Amniotic epithelial cell (primary cell): ENCODE measurements at regions not wholly inside any gene's neighbourhood (a gene's known extent, or its start where the extent isn't known, plus 50 kb on each side); places are given as distances from the start of the nearest gene placed in this dataset.
"Not testable (repeated sequence)": the region's sequence is repeated elsewhere in the genome, so short reads cannot be mapped to it uniquely, and the experiment has no call there.

Source experiments
- DNase-seq: peaks from one replicate; pipeline ENCODE4 v3.0.0-alpha.2; 2010; ENCODE audit warnings: low read depth

DNA sequence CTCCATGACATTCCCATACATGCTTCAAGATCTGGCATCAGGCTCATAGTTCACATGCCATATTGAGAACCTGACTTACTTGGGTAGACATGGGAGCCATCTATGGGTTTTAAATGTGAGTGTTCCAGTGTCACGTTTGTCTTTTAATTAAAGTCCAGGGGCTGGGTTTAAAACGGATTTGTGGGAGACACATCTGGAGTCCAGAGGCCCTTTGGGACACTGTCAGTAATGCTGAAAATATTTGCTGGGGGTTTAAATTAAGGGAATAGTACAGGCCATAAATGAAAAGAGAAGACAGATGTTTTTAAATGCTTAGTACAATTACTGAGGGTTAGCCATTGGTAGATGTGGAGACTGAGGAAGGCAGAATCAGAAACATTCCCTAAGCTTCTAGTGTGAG lies 478.0 kb downstream of the PID1 start:
- DNase-seq: no peak

DNA sequence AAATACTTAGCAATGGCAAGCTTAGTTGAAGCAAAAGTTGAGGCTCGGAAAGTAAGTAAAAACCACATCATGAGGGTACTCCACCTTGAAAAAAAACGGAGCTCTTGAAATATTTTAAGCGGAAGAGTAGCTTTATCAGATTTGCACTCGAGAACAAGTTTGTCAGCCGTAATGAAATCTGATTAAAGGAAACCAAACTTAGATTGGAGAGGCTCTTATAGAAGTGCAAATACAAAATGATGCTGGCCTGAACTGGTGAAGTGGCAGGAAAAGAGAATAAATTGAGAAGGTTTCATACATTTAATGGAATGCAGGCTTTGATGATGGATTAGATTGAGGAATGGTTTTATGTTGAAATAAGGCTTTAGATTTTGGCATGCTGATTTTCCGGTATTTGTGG lies 484.2 kb downstream of the PID1 start:
- no peak for DNase-seq

DNA sequence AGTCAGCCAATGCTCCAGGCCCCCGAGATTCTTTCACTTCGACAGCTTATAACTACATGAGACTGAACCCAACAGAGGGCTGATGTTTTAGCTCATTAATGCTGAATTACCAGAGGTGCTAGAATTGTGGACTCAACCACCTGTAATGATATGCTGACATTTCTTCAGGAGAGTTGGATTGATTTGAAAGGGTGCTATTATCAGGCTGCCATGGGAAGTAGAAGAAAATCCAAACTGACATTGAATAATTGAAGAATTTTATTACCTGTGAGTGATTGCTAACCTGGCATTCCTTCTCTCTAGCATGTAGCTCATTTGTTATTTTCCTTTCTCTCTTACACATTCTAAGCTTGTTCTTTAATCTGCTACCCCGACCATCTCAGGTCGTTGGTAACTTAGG lies 488.8 kb downstream of the PID1 start:
- no peak for DNase-seq

DNA sequence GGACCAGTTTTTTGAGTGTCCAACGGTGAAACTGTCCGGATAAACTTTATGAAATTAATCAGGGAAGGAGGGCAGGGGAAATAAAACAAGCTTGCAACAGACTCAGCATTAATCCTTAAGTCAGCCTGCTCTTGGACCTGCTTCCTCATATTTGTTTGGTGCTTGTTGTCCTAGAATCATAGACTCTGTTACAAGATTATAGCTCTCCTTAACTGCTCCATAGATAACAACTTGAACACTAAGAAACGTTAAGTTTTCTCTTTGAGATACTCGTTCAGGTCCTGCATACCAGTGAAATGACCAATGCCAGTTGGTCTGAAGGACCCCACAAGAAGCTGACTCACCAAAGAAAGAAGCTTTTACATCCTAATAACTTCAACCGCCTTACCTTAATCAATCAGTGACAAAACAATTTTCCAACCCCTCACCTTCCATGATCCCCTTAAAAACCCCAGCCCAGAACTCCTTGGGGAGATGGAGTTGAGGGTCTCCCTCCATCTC lies 493.2 kb downstream of the PID1 start:
- DNase-seq: peak; percentile 74

DNA sequence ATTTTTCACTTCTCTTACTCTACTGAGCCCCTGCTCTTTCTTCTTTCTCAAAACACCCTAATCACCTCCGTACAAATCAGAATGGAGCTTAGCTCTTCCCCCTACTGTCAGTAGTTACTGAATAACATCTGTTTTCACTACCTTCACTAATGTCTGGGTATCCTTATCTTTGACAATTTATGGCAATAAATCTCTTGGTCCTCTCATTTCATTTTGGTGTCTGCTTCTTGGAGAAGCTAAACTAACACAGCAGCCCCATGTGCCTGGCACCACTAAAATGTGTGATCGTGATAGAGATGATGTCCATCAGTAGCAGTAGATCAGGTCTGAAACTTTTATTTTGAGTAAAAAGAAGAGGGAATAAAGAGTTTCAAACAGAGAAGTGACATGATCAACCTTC lies 496.5 kb downstream of the PID1 start:
- DNase-seq: no peak

DNA sequence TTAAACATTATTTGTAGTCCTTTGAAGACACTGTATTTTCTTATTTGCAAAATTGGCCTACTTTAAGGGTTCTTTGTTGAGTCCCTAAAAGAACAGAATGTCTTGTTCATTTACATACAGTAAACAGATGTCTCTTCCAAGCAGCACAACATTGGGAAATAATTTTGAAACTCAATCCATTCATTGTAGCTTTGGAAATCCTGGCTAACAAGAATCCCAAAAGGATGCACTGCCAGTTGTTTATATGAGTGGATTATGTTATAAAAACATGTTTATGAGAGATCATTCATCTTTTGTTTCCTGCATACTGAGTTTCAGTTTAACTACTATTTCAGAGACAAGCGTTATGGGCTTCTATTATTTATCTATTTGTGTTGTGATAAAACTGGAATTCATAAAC lies 499.3 kb downstream of the PID1 start:
- peak; percentile 87 for DNase-seq

DNA sequence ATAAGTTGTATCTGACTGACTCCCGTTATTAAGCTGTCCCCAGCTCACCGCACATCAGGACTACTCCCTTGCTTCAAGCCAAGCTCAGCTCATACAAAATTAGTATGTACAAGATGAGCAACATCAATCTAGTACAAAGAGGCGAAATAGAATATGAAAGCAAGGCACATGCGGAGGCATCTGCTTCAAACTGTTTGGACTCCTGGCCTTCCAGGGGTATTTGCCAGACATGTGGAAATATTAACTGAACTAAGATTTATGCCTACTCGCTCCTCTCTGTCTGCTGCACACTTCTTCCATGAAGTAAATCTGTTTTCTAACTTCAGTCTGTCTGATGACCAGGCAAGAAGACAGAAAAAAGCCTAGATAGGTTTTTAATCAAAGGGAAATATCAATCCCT lies 499.8 kb downstream of the PID1 start:
- peak; percentile 25 for DNase-seq

DNA sequence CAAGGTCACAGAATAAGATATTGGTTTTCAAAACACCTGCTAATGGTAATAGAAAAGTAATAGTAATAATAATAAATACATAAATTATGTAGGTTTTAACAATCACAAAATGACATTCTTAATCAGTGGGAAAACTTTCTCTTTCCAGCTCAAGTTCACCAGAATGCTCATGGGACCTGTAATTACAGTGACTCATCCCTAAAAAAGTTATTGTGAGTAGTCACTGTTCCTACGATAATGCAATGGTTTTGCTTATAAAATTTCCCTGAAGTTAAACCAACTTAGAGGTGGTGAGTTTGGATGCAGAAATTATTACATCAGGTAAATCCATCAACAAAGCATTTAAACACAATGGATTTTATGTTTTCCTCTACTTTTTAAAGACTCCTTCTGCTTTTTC lies 502.3 kb downstream of the PID1 start:
- DNase-seq: peak; percentile 88

DNA sequence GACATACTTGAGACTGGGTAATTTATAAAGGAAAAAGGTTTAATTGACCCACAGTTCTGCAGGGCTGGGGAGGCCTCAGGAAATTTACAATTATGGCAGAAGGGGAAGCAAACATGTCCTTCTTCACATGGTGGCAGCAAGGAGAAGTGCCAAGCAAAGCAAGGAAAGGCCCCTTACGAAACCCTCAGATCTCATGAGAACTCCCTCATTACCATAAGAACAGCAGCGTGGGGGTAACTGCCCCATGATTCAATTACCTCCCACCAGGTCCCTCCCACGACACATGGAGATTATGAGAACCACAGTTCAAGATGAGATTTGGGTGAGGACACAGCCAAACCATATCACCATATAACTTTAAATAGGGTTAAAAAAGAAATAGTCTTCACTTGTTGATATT lies 502.9 kb downstream of the PID1 start:
- peak; percentile 24 for DNase-seq

DNA sequence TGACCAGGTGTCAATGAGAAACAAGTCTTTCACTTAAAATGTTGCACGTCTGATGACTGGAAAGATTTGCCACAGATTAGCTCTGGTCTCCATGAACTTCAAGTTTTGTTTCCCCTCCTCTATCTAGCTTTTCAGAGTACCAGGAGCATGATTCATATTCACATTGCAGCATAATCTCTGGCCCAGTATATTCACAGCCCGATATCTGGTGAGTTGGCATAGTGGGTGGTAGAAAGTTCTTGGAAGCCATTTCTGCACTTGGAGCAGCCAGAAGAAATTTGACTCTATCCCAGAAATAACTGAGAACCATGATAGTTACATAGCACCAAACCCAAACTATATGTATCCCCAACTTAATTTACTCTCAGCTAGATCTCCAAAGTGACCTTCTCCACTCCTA lies 503.9 kb downstream of the PID1 start:
- DNase-seq: peak; percentile 92

DNA sequence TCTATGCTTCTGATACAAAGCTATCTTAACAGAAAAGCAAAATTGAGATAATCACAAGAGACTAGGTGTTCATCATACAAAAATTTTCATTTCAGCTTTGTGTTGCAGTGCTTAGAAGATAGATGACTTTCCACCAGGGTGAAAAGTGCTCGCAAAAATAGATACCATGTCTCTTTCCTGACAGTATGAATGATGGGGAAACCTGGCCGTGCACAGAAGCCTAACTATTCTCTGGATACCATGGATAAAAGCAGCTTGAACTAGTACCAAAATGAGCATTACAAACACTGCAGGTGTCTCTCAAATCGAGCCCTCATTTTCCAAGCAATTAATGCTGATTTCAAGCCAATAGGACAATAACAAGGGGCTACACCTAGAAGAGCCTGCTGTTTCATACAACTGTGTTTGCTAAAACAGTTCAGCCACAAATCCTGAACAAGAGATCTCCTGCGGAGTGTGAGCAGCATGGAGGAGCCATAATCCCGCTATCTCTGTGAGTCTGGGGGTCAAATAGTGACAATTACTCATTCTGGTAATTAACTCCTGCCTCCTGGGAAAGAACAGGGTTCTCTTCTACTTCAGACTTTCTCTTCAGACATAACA lies 507.6 kb downstream of the PID1 start:
- DNase-seq: no peak

DNA sequence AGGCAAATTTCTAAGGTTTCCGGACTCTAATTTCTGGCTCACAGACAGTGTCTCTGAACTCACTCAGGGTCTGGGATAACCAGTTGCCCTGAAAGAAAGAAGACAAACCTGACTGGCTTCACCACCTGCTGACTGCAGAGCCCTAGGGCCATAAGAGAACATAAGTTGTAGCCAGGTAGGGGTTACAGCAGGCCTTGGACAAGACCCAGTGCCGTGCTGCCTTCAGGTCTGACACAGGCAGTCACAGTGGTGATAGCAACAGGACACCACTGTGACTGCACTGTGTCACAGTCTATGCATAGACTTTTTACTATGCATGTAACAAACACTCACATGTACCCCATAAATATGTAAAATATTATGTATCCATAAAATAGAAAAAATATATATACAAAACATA lies 508.5 kb downstream of the PID1 start:
- no peak for DNase-seq

DNA sequence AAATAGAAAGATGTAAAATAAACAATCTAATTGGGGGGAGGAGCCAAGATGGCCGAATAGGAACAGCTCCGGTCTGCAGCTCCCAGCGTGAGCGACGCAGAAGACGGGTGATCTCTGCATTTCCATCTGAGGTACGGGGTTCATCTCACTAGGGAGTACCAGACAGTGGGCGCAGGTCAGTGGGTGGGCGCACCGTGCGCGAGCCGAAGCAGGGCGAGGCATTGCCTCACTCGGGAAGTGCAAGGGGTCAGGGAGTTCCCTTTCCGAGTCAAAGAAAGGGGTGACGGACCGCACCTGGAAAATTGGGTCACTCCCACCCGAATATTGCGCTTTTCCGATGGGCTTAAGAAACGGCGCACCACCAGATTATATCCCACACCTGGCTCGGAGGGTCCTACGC lies 515.4 kb downstream of the PID1 start:
- not testable (repeated sequence) for DNase-seq

DNA sequence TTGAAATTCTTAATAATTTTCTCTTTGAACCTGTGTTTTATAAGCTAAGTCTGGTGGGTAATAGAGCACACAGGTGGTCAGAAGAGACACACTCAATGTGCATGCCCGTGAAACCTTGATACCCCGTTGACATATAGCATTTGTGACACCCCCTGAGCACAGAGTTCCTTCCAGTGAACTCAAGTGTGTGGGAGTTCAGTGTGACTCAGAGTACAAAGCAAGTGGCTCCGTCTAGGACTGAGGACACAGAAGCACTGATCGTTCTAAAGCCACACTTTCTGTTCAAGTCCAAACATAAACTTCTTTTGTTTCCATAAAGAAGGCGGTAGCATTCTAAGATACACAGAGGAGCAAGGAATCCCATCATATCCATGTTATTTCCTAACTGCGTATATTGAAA lies 523.6 kb downstream of the PID1 start:
- no peak for DNase-seq

DNA sequence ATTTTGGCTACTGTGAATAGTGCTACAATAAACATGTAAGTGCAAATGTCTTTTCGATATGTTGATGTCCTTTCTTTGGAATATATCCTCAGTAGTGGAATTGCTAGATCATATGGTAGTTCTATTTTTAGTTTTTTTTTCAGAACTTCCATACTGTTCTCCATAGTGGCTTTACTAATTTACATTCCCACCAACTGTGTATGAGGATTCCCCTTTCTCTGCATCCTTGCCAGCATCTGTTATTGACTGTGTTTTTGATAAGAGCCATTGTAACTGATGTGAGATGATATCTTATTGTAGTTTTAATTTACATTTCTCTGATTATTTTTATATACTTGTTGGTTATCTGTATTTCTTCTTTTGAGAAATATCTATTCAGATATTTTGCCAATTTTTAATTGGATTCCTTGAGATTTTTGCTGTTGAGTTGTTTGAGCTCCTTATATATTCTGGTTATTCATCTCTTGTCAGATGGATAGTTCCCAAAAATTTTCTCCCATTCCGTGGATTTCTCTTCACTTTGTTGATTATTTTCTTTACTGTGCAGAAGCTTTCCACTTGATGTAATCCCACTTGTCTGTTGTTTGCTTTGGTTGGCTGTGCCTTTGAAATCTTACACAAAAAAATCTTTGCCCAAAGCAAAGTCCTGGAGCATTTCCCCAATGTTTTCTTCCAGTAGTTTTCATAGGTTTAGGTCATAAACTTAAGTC lies 532.3 kb downstream of the PID1 start:
- DNase-seq: no peak

DNA sequence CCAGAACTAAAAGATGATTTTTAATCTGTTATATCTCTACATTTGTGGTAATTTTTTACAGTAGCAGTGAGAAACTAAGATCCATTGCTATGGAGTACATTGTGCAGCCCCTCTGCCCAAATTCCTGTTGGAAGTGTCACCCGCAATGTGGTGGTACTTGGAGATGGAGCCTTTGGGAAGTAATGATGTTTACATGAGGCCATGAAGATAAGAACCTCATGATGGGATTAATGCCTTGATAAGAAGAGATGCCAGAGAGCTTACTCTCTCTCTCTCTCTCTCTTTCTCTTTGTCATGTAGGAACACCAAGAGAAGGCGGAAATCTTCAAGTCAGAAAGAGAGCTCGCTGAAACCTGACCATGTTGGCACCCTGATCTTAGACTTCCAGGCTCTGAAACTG lies 535.4 kb downstream of the PID1 start:
- peak; percentile 98 for DNase-seq

DNA sequence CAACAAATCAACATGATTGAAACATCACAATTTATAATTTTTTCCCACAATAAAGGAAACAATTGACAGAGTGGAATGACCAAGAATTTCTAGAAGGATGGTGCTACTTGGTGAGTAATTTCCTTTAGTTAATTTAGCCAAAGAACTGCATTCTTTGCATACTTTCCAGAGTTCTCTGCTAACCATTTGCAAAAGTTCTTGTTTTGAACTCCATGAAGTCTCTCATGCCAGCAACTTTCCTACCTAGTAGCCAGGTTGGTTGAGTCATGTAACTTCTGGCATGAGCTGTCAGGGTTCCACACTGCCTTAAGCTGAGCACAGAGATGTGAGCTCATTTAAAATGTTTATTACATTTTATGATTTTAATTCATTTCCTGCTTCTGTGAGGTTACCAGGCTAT lies 539.6 kb downstream of the PID1 start:
- peak; percentile 89 for DNase-seq

DNA sequence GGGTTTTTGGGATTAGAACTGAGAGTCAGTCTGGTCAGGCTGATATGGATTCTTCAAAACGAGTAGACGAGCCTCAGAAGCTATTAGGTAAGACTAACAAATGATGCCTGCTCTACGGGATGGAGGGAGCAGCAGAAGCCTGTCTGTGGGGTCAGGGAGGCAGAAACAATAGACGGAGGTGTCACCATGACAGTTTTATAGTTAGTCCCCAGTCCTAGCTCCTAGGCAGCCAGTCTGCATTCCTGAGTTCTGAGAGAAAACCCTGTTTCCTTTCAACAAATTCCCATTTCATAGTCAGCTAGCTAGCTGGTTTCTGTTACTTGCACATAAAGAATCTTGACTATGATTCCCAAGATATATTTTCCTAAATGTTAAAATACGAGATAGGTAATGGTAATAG lies 542.1 kb downstream of the PID1 start:
- DNase-seq: no peak

DNA sequence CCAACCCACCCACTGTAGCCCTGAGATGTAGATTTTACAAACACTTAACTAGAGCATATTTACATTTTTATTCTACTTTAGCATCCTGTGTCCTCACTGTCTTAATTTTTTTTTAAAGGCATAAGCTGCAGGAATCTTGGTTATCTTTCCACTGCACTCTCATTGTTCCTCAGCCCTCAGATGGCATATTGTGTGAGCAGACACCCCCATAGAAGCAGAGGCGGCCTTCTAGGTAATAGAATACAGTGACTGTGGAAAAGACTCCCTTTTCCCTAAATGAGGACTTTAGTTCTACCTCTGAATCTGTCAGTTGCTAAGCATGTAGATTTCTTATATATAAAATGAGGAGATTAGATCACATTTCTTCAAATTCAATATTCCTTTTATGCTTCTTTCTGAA lies 543.5 kb upstream of the SPHKAP start:
- no peak for DNase-seq

DNA sequence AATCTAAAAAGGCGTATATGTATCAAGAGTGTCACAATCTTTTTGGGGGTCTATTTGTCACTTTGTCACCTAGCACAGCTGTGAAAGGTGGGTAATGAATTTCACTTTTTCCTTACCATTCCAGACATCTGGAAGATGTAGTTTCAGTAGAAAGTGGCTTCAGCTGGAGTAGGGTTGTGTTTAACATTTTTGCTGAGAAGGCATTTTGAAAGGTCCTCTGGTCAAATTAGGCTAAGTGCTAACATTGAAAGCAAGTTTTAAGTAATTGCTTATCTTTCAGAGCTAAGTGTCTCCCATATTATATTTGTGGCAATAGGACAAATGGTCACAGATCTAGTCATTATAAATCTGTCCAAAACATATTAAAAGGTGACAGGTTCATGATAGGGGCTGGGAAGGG lies 542.1 kb upstream of the SPHKAP start:
- no peak for DNase-seq

DNA sequence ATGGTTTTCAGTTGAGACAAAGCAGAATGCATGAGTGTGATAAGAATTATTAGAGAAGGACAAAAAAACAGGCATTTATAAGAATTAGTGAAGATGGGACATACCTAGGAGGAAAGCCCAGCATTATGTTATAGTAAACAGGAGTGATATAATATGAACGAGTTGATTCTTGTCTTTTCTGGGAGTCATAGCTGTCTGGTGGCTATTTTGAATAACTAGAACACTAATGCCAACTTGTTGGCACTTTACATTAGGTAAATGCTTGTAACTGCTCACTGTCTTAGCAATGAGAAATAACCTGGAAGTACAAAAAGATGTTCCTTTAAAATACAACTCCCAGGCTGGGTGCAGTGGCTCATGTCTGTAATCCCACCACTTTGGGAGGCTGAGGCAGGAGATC lies 540.8 kb upstream of the SPHKAP start:
- no peak for DNase-seq

DNA sequence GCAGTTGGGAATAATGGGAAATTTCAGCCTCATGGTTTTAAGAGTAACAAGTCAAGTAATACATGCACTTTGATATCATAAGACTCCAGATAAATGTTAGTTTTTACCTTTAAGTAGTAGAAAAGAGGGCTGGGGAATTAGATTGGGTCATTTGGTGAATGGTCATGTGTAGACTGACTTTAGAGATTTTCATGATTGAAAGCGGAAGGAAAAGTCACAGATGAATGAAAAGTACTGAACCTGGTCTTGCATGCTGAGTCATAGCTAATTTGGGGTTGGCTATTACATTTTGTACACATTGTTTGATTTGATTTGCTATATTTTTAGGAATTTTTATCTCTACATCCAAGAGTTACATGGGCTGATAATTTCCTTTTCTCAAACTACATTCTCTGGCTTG lies 539.4 kb upstream of the SPHKAP start:
- no peak for DNase-seq

DNA sequence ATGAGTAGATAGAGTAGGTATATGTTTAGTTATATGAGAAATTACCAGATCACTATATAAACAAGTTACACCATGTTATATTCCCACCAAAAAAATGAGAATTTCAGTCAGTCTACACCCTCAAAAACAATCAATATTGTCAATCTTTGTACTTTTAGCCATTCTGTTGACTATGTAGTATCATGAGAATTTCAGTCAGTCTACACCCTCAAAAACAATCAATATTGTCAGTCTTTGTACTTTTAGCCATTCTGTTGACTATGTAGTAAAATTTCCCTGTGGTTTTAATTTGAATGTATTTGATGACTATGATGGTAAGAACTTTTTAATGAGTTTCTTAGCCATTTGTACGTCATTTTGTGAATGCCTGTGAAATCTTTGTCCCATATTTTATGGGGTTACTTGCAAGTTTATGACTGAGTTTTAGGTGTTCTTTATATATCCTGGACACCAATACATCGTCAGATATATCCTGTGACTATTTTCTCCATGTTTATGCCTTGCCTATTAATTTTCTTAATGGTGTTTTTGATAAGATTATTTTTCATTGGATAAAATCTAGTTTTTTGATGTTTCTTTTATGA lies 528.4 kb upstream of the SPHKAP start:
- DNase-seq: no peak

DNA sequence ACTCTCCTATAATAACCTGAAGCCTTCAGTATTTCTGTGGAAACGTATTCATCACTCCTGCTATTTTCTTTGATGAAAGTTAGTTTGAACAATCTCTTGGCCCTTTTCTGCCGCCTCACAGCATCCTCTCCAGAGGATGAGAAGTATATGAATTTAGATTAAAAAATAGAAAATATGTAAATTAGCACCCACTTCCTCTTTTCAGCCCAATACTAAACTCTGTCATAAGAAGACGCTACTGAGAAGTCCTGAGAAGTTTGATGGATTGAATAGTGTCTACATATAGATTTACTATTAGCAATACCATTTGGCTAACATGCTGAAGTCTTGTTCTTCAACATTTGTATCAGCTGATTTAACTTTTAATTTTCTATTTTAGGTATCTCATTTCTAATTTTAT lies 526.4 kb upstream of the SPHKAP start:
- DNase-seq: no peak
